ENCODE measurements at regions not wholly inside any gene's neighbourhood (a gene's known extent, or its start where the extent isn't known, plus 50 kb on each side); places are given as distances from the start of the nearest gene placed in this dataset.

DNA sequence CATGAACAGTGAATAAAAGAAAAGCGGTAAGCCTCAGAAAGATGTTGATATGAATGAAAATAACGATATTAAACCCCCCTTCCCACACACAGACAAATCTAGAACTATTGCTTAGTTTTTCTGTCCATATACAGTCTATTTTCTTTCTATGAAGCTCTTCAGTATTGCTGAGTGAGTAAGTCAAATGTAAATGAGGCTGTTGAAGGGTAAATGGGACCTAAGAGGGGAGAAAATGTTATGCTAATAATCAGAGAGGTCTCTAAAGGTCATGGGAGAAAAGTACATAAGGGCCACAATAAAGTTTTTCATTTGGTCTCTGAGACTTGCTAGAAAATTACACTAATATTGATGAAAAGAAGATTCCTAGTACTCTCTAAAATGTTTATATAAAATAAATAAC is 56.2 kb downstream of the PABPC4L start:
- H3K4me3 Mint-ChIP-seq (ENCODE audit: unreplicated experiment), result no peak overlapping the region
- Histone ChIP-seq H3K27ac (ENCODE audit: low read depth, low read length) (no peak overlapping the region), H3K79me2 (ENCODE audit: insufficient read depth, low read length) (no peaks in the 10 kb centered on the region), H3K36me3 (ENCODE audit: insufficient read depth, low read length) (no peaks in the 10 kb centered on the region), H3K27me3 (ENCODE audit: insufficient read depth, low read length) (no peaks in the 10 kb centered on the region), H3K4me3 (ENCODE audit: insufficient read depth, low read depth, low read length) (no peak overlapping the region), H3K9me3 (ENCODE audit: insufficient read depth, low read depth, low read length) (no peaks in the 10 kb centered on the region), H2AFZ (ENCODE audit: low read depth, low read length) (no peak overlapping the region), H3K9ac (ENCODE audit: low read length) (no peak overlapping the region), H3K4me2 (ENCODE audit: low read length) (no peak overlapping the region), H4K20me1 (ENCODE audit: insufficient read depth, low read length) (no peaks in the 10 kb centered on the region), H3K4me1 (ENCODE audit: insufficient read depth, low read length) (no peaks in the 10 kb centered on the region)
- no peak for TF ChIP-seq EZH2 (IDR thresholded peaks at IDR 0.05; ENCODE audit: insufficient read depth, low read length)
- TF ChIP-seq, protein P1, sequence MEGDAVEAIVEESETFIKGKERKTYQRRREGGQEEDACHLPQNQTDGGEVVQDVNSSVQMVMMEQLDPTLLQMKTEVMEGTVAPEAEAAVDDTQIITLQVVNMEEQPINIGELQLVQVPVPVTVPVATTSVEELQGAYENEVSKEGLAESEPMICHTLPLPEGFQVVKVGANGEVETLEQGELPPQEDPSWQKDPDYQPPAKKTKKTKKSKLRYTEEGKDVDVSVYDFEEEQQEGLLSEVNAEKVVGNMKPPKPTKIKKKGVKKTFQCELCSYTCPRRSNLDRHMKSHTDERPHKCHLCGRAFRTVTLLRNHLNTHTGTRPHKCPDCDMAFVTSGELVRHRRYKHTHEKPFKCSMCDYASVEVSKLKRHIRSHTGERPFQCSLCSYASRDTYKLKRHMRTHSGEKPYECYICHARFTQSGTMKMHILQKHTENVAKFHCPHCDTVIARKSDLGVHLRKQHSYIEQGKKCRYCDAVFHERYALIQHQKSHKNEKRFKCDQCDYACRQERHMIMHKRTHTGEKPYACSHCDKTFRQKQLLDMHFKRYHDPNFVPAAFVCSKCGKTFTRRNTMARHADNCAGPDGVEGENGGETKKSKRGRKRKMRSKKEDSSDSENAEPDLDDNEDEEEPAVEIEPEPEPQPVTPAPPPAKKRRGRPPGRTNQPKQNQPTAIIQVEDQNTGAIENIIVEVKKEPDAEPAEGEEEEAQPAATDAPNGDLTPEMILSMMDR (IDR thresholded peaks at IDR 0.05; ENCODE audit: insufficient read depth, low read depth, low read length), result no peak
- H3K4me1 Mint-ChIP-seq (ENCODE audit: low read depth, unreplicated experiment), result no peaks in the 10 kb centered on the region
- no peak overlapping the region for H3K27ac Mint-ChIP-seq (ENCODE audit: unreplicated experiment)
- FAIRE-seq (no peak), DNase-seq (ENCODE audit: low read depth) (no peak)
- no peaks in the 10 kb centered on the region for H3K36me3 Mint-ChIP-seq (ENCODE audit: low read depth, unreplicated experiment)
- H3K9me3 Mint-ChIP-seq (ENCODE audit: unreplicated experiment), result no peaks in the 10 kb centered on the region
- H3K27me3 Mint-ChIP-seq (ENCODE audit: low read depth, unreplicated experiment), result no peaks in the 10 kb centered on the region

DNA sequence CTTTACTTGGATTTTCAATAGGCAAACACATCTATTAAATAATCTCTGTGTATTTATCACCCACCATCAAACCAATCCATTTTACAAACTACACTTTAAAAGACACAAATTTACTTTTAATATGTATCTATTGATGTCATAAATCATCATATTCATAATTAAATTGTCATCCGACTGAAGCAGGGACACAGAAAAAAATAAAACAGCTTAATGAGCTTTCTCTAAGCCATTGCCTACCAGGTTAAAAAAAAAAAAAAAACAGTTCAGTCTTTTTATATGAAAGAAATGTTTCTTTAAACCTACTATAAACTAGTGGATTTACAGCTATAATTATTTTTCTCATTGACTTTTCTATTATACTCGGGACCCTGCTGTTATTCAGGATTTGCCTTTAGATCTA is 57.3 kb downstream of the PABPC4L start:
- Histone ChIP-seq H3K4me3 (ENCODE audit: insufficient read depth, low read depth, low read length) (no peak overlapping the region), H3K4me1 (ENCODE audit: insufficient read depth, low read length) (no peaks in the 10 kb centered on the region), H3K27ac (ENCODE audit: low read depth, low read length) (no peak overlapping the region), H3K27me3 (ENCODE audit: insufficient read depth, low read length) (no peaks in the 10 kb centered on the region), H2AFZ (ENCODE audit: low read depth, low read length) (no peak overlapping the region), H4K20me1 (ENCODE audit: insufficient read depth, low read length) (no peaks in the 10 kb centered on the region), H3K79me2 (ENCODE audit: insufficient read depth, low read length) (no peaks in the 10 kb centered on the region), H3K9me3 (ENCODE audit: insufficient read depth, low read depth, low read length) (no peaks in the 10 kb centered on the region), H3K9ac (ENCODE audit: low read length) (no peak overlapping the region), H3K4me2 (ENCODE audit: low read length) (no peak overlapping the region), H3K36me3 (ENCODE audit: insufficient read depth, low read length) (no peaks in the 10 kb centered on the region)
- Mint-ChIP-seq H3K4me1 (ENCODE audit: low read depth, unreplicated experiment) (no peaks in the 10 kb centered on the region), H3K9me3 (ENCODE audit: unreplicated experiment) (no peaks in the 10 kb centered on the region), H3K36me3 (ENCODE audit: low read depth, unreplicated experiment) (no peaks in the 10 kb centered on the region), H3K4me3 (ENCODE audit: unreplicated experiment) (no peak overlapping the region), H3K27me3 (ENCODE audit: low read depth, unreplicated experiment) (no peaks in the 10 kb centered on the region), H3K27ac (ENCODE audit: unreplicated experiment) (no peak overlapping the region)
- TF ChIP-seq, protein P1 (IDR thresholded peaks at IDR 0.05; ENCODE audit: insufficient read depth, low read depth, low read length), result no peak
- no peak for TF ChIP-seq EZH2 (IDR thresholded peaks at IDR 0.05; ENCODE audit: insufficient read depth, low read length)
- DNase-seq (ENCODE audit: low read depth) (no peak), FAIRE-seq (no peak)

DNA sequence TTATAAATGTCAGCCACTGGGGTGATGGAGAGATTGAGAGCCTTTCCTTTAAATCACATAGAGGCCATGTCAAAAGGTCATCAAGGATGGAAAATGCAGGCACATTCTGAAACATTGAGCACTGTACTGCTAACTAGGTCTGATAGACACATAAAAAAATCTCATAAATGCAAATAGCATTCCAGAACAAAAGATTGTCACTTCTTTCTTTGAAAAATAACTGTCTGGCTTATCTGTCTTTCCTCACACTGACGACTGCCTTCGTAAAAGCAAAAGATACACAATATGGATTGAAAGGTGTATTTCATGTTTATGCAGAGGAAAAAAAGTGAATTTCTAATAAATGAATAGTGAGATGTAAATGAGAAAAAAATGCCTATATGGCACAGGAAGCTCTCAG is 59.9 kb downstream of the PABPC4L start:
- Histone ChIP-seq H3K9ac (ENCODE audit: low read length) (no peak overlapping the region), H3K4me1 (ENCODE audit: insufficient read depth, low read length) (no peaks in the 10 kb centered on the region), H3K27me3 (ENCODE audit: insufficient read depth, low read length) (no peaks in the 10 kb centered on the region), H3K4me3 (ENCODE audit: insufficient read depth, low read depth, low read length) (no peak overlapping the region), H3K27ac (ENCODE audit: low read depth, low read length) (no peak overlapping the region), H3K79me2 (ENCODE audit: insufficient read depth, low read length) (no peaks in the 10 kb centered on the region), H3K36me3 (ENCODE audit: insufficient read depth, low read length) (no peaks in the 10 kb centered on the region), H3K4me2 (ENCODE audit: low read length) (no peak overlapping the region), H2AFZ (ENCODE audit: low read depth, low read length) (no peak overlapping the region), H4K20me1 (ENCODE audit: insufficient read depth, low read length) (no peaks in the 10 kb centered on the region), H3K9me3 (ENCODE audit: insufficient read depth, low read depth, low read length) (no peaks in the 10 kb centered on the region)
- Mint-ChIP-seq H3K36me3 (ENCODE audit: low read depth, unreplicated experiment) (no peaks in the 10 kb centered on the region), H3K27me3 (ENCODE audit: low read depth, unreplicated experiment) (no peaks in the 10 kb centered on the region), H3K27ac (ENCODE audit: unreplicated experiment) (no peak overlapping the region), H3K4me1 (ENCODE audit: low read depth, unreplicated experiment) (no peaks in the 10 kb centered on the region), H3K4me3 (ENCODE audit: unreplicated experiment) (no peak overlapping the region), H3K9me3 (ENCODE audit: unreplicated experiment) (no peaks in the 10 kb centered on the region)
- FAIRE-seq (no peak), DNase-seq (ENCODE audit: low read depth) (no peak)
- TF ChIP-seq, protein P1 (IDR thresholded peaks at IDR 0.05; ENCODE audit: insufficient read depth, low read depth, low read length), result no peak
- TF ChIP-seq EZH2 (IDR thresholded peaks at IDR 0.05; ENCODE audit: insufficient read depth, low read length), result no peak
